ENCODE measurements at regions not wholly inside any gene's neighbourhood (a gene's known extent, or its start where the extent isn't known, plus 50 kb on each side); places are given as distances from the start of the nearest gene placed in this dataset.

DNA sequence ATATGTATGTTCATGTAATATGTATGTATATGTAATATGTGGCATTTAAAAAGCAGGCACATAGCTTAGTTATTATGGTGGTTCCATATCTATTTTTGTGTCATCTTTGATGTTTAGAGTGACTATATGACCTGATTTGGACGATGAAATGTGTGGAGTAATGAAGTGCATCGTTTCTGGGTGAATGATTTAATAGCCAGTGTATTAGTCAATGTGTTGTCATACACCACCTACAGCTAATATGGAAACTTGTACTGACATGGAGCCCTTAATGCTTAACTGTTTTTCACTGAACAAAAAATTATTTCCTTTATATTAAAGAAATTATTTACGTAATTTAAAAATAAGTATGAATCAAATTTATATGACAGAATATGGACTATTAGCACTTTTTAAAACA, 292.3 kb upstream of the FSTL5 start:
- Histone ChIP-seq H2AFZ (ENCODE audit: low read depth) (no peak overlapping the region), H3K36me3 (ENCODE audit: insufficient read depth) (no peaks in the 10 kb centered on the region), H4K20me1 (ENCODE audit: insufficient read depth) (no peaks in the 10 kb centered on the region), H3K27ac (no peak overlapping the region), H3K27me3 (ENCODE audit: insufficient read depth, low read depth) (no peaks in the 10 kb centered on the region), H3K79me2 (ENCODE audit: insufficient read depth, low read depth) (no peaks in the 10 kb centered on the region), H3K4me3 (IDR thresholded peaks at IDR 0.05; ENCODE audit: insufficient read depth, low read depth, low read length) (no peak overlapping the region), H3K4me2 (no peak overlapping the region), H3K9ac (no peak overlapping the region), H3K4me1 (ENCODE audit: low read depth, poor library complexity, severe bottlenecking) (no peaks in the 10 kb centered on the region)
- TF ChIP-seq, protein P1, sequence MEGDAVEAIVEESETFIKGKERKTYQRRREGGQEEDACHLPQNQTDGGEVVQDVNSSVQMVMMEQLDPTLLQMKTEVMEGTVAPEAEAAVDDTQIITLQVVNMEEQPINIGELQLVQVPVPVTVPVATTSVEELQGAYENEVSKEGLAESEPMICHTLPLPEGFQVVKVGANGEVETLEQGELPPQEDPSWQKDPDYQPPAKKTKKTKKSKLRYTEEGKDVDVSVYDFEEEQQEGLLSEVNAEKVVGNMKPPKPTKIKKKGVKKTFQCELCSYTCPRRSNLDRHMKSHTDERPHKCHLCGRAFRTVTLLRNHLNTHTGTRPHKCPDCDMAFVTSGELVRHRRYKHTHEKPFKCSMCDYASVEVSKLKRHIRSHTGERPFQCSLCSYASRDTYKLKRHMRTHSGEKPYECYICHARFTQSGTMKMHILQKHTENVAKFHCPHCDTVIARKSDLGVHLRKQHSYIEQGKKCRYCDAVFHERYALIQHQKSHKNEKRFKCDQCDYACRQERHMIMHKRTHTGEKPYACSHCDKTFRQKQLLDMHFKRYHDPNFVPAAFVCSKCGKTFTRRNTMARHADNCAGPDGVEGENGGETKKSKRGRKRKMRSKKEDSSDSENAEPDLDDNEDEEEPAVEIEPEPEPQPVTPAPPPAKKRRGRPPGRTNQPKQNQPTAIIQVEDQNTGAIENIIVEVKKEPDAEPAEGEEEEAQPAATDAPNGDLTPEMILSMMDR (conservative IDR thresholded peaks at IDR 0.05; ENCODE audit: low read depth, low read length) = no peak

DNA sequence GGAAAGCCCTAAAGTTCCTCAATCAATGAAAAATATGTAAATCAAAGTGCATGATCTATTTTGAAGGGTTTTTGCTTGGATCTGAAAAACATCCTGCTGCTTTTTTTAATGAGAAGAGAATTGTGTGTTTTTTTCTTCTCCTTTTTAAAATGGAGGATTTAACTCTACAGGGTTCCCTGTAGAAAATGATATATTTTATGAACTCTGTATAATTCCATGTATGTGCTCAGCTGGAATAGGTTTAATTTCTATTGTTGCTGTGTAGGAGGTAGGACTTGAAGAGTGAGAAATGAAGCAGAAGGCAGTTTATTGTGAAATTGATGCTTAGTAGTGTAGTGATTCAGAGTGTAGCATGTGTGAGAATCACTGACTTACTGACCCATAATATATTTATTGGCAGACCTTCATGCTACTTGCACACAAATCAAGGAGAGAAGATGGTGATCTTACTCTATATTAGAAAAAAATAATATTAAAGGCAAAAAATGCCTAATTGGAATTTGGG, 286.8 kb upstream of the FSTL5 start:
- Histone ChIP-seq H3K79me2 (ENCODE audit: insufficient read depth, low read depth) (no peaks in the 10 kb centered on the region), H3K27ac (no peak overlapping the region), H3K9ac (no peak overlapping the region), H3K4me2 (no peak overlapping the region), H3K36me3 (ENCODE audit: insufficient read depth) (no peaks in the 10 kb centered on the region), H3K4me1 (ENCODE audit: low read depth, poor library complexity, severe bottlenecking) (no peaks in the 10 kb centered on the region), H3K4me3 (IDR thresholded peaks at IDR 0.05; ENCODE audit: insufficient read depth, low read depth, low read length) (no peak overlapping the region), H3K27me3 (ENCODE audit: insufficient read depth, low read depth) (no peaks in the 10 kb centered on the region), H4K20me1 (ENCODE audit: insufficient read depth) (no peaks in the 10 kb centered on the region), H2AFZ (ENCODE audit: low read depth) (no peak overlapping the region)
- TF ChIP-seq, protein P1 (conservative IDR thresholded peaks at IDR 0.05; ENCODE audit: low read depth, low read length) = no peak

DNA sequence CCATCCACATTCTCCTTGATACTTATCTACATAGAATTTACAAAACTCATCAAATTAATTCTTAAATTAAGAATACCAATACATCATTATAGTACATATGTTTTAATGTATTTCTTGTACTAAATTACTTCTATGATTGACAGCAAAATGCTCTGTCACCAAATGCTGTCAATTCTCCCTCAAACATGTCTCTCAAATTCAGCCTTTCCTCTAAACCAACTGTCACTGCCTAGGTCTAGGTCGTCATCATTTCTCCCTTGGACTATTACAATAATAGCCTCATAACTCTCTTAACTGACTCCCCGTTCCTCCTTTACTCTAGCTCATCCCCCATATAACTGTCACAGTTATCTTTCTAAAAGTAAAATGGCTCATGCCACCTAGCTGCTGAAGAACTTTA, 279.7 kb upstream of the FSTL5 start:
- TF ChIP-seq, protein P1 (conservative IDR thresholded peaks at IDR 0.05; ENCODE audit: low read depth, low read length) = no peak
- H4K20me1 ChIP-seq (ENCODE audit: insufficient read depth) = no peaks in the 10 kb centered on the region
- no peaks in the 10 kb centered on the region for H3K27me3 ChIP-seq (ENCODE audit: insufficient read depth, low read depth)
- H3K36me3 ChIP-seq (ENCODE audit: insufficient read depth) = no peaks in the 10 kb centered on the region
- H3K4me1 ChIP-seq (ENCODE audit: low read depth, poor library complexity, severe bottlenecking) = no peaks in the 10 kb centered on the region
- H3K27ac ChIP-seq = no peak overlapping the region
- H3K9ac ChIP-seq = no peak overlapping the region
- H3K79me2 ChIP-seq (ENCODE audit: insufficient read depth, low read depth) = no peaks in the 10 kb centered on the region
- no peak overlapping the region for H2AFZ ChIP-seq (ENCODE audit: low read depth)
- no peak overlapping the region for H3K4me3 ChIP-seq (IDR thresholded peaks at IDR 0.05; ENCODE audit: insufficient read depth, low read depth, low read length)
- no peak overlapping the region for H3K4me2 ChIP-seq

DNA sequence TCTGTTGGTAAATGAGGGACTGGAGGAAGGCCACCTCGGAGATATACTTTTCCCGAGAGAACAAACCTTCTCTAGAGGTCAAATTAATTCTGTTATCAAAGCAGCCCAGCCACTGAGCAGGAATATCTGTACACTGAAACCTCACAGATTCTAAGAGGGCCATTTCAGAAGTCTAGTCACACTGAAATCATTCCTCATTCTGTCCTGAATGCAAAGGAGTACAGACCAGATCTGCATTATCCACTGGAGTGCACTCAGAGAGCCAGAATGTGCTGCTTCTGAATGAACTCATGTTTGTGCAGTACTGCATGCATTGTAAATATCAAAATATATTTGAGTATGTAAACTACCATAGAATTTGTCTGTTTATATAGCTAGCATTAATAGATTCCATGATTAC, 278.3 kb upstream of the FSTL5 start:
- no peaks in the 10 kb centered on the region for H3K79me2 ChIP-seq (ENCODE audit: insufficient read depth, low read depth)
- H3K4me2 ChIP-seq = no peak overlapping the region
- H3K27ac ChIP-seq = no peak overlapping the region
- H3K4me3 ChIP-seq (IDR thresholded peaks at IDR 0.05; ENCODE audit: insufficient read depth, low read depth, low read length) = no peak overlapping the region
- no peak overlapping the region for H3K9ac ChIP-seq
- H4K20me1 ChIP-seq (ENCODE audit: insufficient read depth) = no peaks in the 10 kb centered on the region
- TF ChIP-seq, protein P1 (conservative IDR thresholded peaks at IDR 0.05; ENCODE audit: low read depth, low read length) = no peak
- no peaks in the 10 kb centered on the region for H3K27me3 ChIP-seq (ENCODE audit: insufficient read depth, low read depth)
- no peaks in the 10 kb centered on the region for H3K4me1 ChIP-seq (ENCODE audit: low read depth, poor library complexity, severe bottlenecking)
- no peaks in the 10 kb centered on the region for H3K36me3 ChIP-seq (ENCODE audit: insufficient read depth)
- no peak overlapping the region for H2AFZ ChIP-seq (ENCODE audit: low read depth)
